ENCODE measurements at regions not wholly inside any gene's neighbourhood (a gene's known extent, or its start where the extent isn't known, plus 50 kb on each side); places are given as distances from the start of the nearest gene placed in this dataset.

DNA sequence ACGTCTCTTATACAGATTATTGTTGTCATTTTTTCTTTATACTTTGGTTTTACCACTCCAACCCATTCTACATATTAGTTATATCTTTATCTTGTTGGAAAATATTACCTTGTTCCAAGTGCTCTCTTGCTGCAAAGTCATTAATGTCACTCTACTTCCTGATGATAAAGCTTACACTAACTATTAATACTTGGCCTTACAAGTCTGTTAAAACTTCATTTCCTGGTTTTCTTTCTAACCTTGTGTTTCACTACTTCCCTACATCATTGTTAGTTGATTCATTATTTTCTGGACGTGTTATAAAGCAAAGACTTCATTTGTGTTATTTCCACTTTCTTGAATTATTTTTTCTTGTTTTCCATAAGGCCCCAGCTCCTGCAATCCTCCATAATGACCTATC lies 382.6 kb upstream of the CDH20 start:
- no peak for DNase-seq
- H3K27ac ChIP-seq: no peak overlapping the region
- TF ChIP-seq, protein P1, sequence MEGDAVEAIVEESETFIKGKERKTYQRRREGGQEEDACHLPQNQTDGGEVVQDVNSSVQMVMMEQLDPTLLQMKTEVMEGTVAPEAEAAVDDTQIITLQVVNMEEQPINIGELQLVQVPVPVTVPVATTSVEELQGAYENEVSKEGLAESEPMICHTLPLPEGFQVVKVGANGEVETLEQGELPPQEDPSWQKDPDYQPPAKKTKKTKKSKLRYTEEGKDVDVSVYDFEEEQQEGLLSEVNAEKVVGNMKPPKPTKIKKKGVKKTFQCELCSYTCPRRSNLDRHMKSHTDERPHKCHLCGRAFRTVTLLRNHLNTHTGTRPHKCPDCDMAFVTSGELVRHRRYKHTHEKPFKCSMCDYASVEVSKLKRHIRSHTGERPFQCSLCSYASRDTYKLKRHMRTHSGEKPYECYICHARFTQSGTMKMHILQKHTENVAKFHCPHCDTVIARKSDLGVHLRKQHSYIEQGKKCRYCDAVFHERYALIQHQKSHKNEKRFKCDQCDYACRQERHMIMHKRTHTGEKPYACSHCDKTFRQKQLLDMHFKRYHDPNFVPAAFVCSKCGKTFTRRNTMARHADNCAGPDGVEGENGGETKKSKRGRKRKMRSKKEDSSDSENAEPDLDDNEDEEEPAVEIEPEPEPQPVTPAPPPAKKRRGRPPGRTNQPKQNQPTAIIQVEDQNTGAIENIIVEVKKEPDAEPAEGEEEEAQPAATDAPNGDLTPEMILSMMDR (IDR thresholded peaks at IDR 0.05): no peak
- TF ChIP-seq POLR2A (IDR thresholded peaks at IDR 0.05): no peak
- no peaks in the 10 kb centered on the region for H3K36me3 ChIP-seq
- no peaks in the 10 kb centered on the region for H3K27me3 ChIP-seq
- H3K4me3 ChIP-seq: no peak overlapping the region
- H3K9me3 ChIP-seq: no peaks in the 10 kb centered on the region
- H3K4me1 ChIP-seq: no peaks in the 10 kb centered on the region

- Histone ChIP-seq H3K9me3 (no peaks in the 10 kb centered on the region), H3K27ac (no peak overlapping the region), H3K4me3 (no peak overlapping the region), H3K4me1 (no peaks in the 10 kb centered on the region), H3K27me3 (no peaks in the 10 kb centered on the region), H3K36me3 (no peaks in the 10 kb centered on the region)
- TF ChIP-seq, protein P1 (IDR thresholded peaks at IDR 0.05): no peak
- TF ChIP-seq POLR2A (IDR thresholded peaks at IDR 0.05): no peak
- no peak for DNase-seq
Observed at GRCh38 chr18:60951091-60951490, 382.1 kb upstream of the CDH20 start.

DNA sequence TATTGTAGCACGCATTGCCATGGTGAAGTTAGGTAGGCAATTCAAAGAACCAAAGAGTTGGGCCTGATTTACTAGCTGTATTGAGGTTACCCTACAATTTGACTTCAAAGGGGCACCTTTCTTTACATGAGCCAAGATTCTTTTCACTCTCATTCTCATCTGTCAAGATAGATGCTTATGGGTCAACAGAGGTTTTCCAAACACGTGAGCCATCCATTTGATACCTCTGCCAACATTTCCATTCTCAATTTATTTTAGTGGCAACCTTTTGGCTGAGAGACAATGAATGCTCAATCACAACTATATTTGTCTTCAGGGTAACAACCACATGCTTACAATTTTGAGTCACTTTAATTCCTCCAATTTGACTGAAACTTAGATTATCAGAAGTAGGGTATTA lies 370.6 kb upstream of the CDH20 start:
- TF ChIP-seq, protein P1 (IDR thresholded peaks at IDR 0.05): no peak
- no peak for TF ChIP-seq POLR2A (IDR thresholded peaks at IDR 0.05)
- DNase-seq: no peak
- H3K4me3 ChIP-seq: no peak overlapping the region
- no peak overlapping the region for H3K27ac ChIP-seq
- no peaks in the 10 kb centered on the region for H3K9me3 ChIP-seq
- no peaks in the 10 kb centered on the region for H3K4me1 ChIP-seq
- no peaks in the 10 kb centered on the region for H3K27me3 ChIP-seq
- no peaks in the 10 kb centered on the region for H3K36me3 ChIP-seq

DNA sequence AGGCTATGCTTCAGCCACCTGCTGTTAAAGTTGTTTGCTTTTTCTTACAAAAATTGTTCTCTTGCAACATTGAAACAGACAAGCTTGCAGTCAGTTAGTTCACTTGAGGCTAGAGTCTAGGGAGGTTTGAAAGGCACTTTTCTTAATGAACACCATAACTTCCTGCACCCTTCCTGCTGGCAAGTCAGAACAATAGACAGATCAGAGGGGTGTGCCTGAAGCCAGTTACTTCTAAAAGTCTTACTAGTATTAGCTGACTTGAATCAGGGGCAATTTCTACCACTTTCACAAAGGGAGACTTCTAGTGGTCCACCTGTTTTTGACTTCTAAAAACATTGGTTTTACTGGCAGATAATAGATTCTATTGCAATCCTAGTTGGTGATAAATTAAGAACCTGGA lies 367.4 kb upstream of the CDH20 start:
- Histone ChIP-seq H3K27ac (no peak overlapping the region), H3K4me3 (no peak overlapping the region), H3K27me3 (no peaks in the 10 kb centered on the region), H3K4me1 (no peaks in the 10 kb centered on the region), H3K36me3 (no peaks in the 10 kb centered on the region), H3K9me3 (no peaks in the 10 kb centered on the region)
- TF ChIP-seq POLR2A (IDR thresholded peaks at IDR 0.05): no peak
- TF ChIP-seq, protein P1 (IDR thresholded peaks at IDR 0.05): no peak
- DNase-seq: no peak

DNA sequence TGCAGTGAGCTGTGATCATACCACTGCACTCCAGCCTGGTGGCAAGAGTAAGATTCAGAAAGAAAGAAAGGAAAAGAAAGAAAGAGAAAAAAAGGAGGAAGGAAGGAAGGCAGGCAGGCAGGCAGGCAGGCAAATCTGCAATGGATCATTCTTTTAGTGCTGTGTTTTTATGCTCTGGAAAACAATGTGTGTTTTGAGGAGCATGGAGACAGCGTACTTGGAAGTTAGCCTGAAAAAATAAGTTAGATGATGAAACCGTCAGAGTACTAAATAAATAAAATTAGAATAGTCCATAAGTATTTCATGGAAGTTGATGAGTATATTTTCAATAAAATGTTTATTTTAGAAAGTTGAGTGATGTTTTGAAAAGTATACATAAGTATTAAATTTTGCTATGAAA lies 366.4 kb upstream of the CDH20 start:
- H3K4me3 ChIP-seq: no peak overlapping the region
- H3K9me3 ChIP-seq: no peaks in the 10 kb centered on the region
- no peaks in the 10 kb centered on the region for H3K4me1 ChIP-seq
- TF ChIP-seq, protein P1 (IDR thresholded peaks at IDR 0.05): no peak
- TF ChIP-seq POLR2A (IDR thresholded peaks at IDR 0.05): no peak
- no peak for DNase-seq
- H3K27me3 ChIP-seq: no peaks in the 10 kb centered on the region
- H3K27ac ChIP-seq: no peak overlapping the region
- no peaks in the 10 kb centered on the region for H3K36me3 ChIP-seq

DNA sequence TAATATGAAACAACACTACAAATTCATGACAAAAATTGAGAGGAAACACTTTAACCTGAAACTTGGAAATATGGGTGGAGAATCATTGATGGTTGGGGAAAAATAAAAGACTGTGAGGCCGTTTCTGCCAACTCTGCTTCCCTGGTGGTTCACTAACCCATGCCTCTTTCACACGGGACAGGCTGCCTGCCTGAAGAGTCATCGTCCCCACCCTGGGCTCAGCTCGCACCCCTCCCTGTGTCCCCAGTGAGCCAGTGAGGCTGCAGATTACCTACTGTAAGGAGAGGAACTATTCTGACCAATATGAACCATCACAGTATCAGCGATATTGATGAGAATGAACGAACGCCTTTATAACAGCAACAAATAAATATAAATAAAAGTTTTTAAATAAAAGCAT lies 357.8 kb upstream of the CDH20 start:
- TF ChIP-seq, protein P1 (IDR thresholded peaks at IDR 0.05): no peak
- TF ChIP-seq POLR2A (IDR thresholded peaks at IDR 0.05): no peak
- H3K9me3 ChIP-seq: no peaks in the 10 kb centered on the region
- H3K27me3 ChIP-seq: no peaks in the 10 kb centered on the region
- H3K27ac ChIP-seq: no peak overlapping the region
- no peak for DNase-seq
- no peak overlapping the region for H3K4me3 ChIP-seq
- H3K4me1 ChIP-seq: no peaks in the 10 kb centered on the region
- no peaks in the 10 kb centered on the region for H3K36me3 ChIP-seq

All from Peyer's patch (tissue), 4 donors.